Neutrophil (primary cell): ENCODE measurements at regions not wholly inside any gene's neighbourhood (a gene's known extent, or its start where the extent isn't known, plus 50 kb on each side); places are given as distances from the start of the nearest gene placed in this dataset.

Experiments used
- H3K27ac ChIP-seq: fragments of 200-600 bp; sonication (generic); 2 replicates; pipeline ENCODE4 v1.5.1; 2016; ENCODE audit warnings: mild to moderate bottlenecking, moderate library complexity
- H3K27me3 ChIP-seq: fragments of 200-600 bp; sonication (generic); 2 replicates; pipeline ENCODE4 v1.6.0; 2016; ENCODE audit warnings: mild to moderate bottlenecking
- H3K36me3 ChIP-seq: fragments of 200-600 bp; sonication (generic); 2 replicates; pipeline ENCODE4 v1.5.1; 2017
- H3K4me1 ChIP-seq, 2 experiments: fragments of 200-600 bp in 1 of 2; sonication (generic) in 1 of 2; 1 replicate in 1 of 2; 2 replicates in 1 of 2; pipeline versions ENCODE4 v1.5.1 to v1.6.1; 2013 to 2016; ENCODE audit warnings: low read depth in 1 of 2, low read length in 1 of 2, mild to moderate bottlenecking in 1 of 2, moderate library complexity in 1 of 2; ENCODE audit not compliant: control insufficient read depth in 1 of 2, insufficient read depth in 1 of 2
- H3K4me3 ChIP-seq, 2 experiments: fragments of 200-600 bp in 1 of 2; sonication (generic) in 1 of 2; 1 replicate in 1 of 2; 2 replicates in 1 of 2; pipeline ENCODE4 v1.5.1; 2013 to 2016; ENCODE audit warnings: low read depth in 1 of 2, low read length in 1 of 2, mild to moderate bottlenecking in 1 of 2, moderate library complexity in 1 of 2
- H3K9me3 ChIP-seq: fragments of 200-600 bp; sonication (generic); 2 replicates; pipeline ENCODE4 v1.5.1; 2016
- TF ChIP-seq, protein P1 (sequence below): fragments of 200-600 bp; sonication (generic); IDR thresholded peaks from 2 replicates; pipeline ENCODE4 v1.5.1; 2016; ENCODE audit warnings: antibody characterized with exemption

DNA sequence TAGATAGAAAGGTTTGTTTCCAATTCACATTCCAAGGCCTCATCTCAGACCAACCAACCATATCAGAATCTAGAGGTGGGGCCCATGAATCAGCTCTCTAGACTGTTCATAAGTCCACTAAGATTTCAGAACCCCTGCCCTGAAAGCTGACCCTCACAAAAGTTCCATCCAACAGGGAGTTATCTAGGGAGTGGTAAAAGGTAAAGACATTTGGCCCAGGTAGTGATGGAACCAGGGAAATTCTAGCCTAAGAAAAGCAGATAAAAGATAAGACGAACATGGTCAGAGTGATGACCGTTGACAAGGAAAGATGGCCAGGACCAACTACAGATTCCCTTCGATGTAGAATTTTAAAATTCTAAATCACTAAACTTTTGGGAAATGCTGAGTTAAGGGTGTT is 198.0 kb upstream of the NEBL start:
- no peaks in the 10 kb centered on the region for H3K27me3 ChIP-seq
- H3K27ac ChIP-seq, result no peak overlapping the region
- H3K4me1 ChIP-seq, result no peaks in the 10 kb centered on the region
- H3K4me3 ChIP-seq, result no peak overlapping the region
- TF ChIP-seq, protein P1, sequence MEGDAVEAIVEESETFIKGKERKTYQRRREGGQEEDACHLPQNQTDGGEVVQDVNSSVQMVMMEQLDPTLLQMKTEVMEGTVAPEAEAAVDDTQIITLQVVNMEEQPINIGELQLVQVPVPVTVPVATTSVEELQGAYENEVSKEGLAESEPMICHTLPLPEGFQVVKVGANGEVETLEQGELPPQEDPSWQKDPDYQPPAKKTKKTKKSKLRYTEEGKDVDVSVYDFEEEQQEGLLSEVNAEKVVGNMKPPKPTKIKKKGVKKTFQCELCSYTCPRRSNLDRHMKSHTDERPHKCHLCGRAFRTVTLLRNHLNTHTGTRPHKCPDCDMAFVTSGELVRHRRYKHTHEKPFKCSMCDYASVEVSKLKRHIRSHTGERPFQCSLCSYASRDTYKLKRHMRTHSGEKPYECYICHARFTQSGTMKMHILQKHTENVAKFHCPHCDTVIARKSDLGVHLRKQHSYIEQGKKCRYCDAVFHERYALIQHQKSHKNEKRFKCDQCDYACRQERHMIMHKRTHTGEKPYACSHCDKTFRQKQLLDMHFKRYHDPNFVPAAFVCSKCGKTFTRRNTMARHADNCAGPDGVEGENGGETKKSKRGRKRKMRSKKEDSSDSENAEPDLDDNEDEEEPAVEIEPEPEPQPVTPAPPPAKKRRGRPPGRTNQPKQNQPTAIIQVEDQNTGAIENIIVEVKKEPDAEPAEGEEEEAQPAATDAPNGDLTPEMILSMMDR, result no peak
- no peaks in the 10 kb centered on the region for H3K36me3 ChIP-seq
- H3K9me3 ChIP-seq, result no peaks in the 10 kb centered on the region

DNA sequence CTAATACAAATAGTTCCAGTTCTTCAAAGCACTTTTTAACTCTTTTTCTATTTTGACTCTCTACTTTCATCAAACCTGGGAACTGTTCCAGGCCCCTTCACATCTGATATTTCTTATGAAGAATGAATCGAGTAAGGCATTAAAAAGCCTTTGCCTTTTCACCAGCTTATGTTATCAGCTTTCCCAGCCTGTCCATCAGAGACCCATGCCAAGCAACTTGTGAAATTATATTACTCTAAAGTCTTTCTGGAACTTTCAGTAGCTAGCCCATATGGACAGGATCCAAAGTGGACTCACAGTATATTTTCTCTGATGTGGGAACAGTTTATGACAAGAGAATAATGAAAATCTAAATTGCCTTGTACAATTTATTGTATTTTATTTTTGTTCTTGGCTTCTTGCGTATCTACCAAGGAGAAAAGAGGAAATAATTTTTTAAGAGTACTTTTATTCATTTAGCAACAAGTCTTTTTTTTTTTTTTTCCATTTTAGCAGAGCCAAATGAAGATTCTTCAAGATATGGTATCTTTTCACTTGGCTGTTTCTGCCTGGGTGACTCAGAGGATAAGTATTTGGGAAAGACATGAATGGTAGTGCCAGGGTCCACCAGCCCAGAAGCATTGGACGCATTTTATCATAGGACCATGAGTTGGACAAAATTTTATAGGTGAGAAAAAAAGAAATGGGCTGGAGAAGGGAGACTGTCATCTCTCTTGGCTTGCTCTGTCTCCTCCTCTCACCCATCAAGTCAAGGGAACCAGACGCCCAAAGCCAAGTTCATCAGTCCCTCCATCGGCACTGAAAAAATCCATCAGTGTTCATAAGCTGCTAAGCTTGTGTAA is 195.8 kb upstream of the NEBL start:
- TF ChIP-seq, protein P1, result no peak
- Histone ChIP-seq H3K27ac (no peak overlapping the region), H3K4me1 (no peaks in the 10 kb centered on the region), H3K9me3 (no peaks in the 10 kb centered on the region), H3K36me3 (no peaks in the 10 kb centered on the region), H3K27me3 (no peaks in the 10 kb centered on the region), H3K4me3 (no peak overlapping the region)

DNA sequence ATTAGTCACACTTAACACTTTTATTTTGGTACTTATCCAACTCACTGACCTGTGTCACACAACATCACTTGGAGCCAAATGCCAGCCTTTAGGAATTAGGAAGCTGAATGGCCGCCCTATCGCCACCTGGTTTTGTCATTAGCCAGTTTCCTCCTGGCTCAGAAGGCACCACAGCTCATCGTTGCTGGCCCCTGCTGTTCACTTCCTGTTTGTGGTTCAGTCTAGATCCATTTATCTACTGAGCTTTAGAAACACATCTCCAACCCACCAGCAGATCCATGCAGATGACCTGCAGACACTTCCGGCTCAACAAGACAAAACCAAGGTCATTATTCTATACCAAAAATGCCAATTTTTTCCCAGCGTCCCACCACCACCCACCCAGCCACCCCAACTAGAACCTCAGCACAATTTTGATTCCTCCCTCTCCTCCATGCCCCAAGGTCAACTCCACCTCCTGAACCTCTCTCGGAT is 193.5 kb upstream of the NEBL start:
- H3K27me3 ChIP-seq, result no peaks in the 10 kb centered on the region
- H3K27ac ChIP-seq, result no peak overlapping the region
- H3K9me3 ChIP-seq, result no peaks in the 10 kb centered on the region
- no peak overlapping the region for H3K4me3 ChIP-seq
- H3K36me3 ChIP-seq, result no peaks in the 10 kb centered on the region
- TF ChIP-seq, protein P1, result no peak
- no peaks in the 10 kb centered on the region for H3K4me1 ChIP-seq

DNA sequence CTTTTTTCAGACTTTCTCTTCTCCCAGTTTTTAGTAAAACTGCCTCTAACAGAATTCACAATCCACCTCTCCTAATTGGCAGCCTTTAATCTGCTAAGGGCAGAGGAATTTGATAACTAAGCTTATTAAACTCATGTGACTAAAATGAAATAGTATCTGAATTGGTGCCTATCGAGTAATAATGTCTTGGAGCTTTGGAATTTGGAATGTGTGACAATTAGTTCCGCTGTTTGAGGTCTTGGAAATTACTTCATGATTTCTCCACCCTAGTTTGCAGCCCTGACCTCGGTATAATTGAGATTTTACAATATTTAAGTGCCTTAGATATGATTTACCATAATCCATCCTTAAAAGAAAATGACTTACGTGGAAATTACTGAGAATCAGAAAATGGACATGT is 190.4 kb upstream of the NEBL start:
- Histone ChIP-seq H3K4me1 (no peaks in the 10 kb centered on the region), H3K27ac (no peak overlapping the region), H3K27me3 (no peaks in the 10 kb centered on the region), H3K36me3 (no peaks in the 10 kb centered on the region), H3K9me3 (no peaks in the 10 kb centered on the region), H3K4me3 (no peak overlapping the region)
- TF ChIP-seq, protein P1, result no peak

DNA sequence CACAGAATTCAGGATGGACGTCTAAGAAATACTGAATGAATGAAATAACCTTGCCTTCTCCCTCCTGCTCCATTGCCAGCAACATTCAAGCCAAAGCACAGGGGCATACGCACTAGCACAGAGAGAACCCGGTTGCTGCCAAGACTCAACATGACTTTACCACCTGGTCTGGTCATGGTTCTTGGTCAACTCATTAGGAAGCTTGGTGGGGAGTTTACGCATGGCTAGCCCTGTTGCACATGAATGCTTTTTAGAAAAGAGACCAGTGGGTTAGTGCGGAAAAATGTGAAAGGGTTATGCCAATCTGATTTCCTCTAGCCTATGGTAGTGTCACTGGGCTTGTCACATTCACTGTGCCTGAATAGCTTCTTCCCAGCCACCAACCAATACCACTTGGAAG is 187.6 kb upstream of the NEBL start:
- no peaks in the 10 kb centered on the region for H3K9me3 ChIP-seq
- TF ChIP-seq, protein P1, result no peak
- H3K27ac ChIP-seq, result no peak overlapping the region
- H3K36me3 ChIP-seq, result no peaks in the 10 kb centered on the region
- peaks cover 7% of the 10 kb centered on the region for H3K27me3 ChIP-seq
- no peaks in the 10 kb centered on the region for H3K4me1 ChIP-seq
- H3K4me3 ChIP-seq, result no peak overlapping the region
